ENCODE measurements at regions not wholly inside any gene's neighbourhood (a gene's known extent, or its start where the extent isn't known, plus 50 kb on each side); places are given as distances from the start of the nearest gene placed in this dataset.

DNA sequence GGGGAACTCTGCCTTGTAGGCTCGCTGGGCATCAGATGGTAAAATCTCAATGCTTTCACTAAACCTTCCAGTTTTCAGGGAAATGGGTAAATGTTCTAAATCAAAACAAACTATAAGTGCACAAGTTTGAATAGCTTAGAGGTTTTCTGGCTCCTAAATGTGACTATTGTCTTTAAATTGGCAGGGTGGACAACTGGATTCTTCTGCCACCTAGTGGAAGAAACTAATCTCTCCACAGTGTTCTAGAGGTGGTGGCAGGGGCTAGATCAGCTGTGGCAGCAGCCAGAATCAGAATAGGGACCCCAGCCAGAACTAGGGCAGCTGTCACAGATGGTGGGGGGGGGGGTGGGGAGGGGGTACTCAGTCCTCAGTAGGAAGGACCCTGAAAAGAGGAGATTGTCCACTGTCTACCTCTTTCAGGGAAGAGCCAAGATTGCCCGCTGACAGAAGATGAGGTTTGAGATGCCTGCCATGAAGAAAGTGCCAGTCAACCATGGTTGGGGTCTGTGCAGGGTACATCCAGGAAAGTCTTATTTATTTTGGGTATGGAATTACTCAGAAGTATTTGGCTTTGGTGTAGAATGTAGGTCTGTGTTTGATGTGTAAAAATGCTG, 201.4 kb downstream of the CCNG2 start:
- intact Hi-C loops (cut with micrococcal nuclease; ENCODE audit: unreplicated experiment) (loop anchor here (1.0 kb wide), 1 partner anchor 118 kb away; no protein-coding TSS in a partner anchor), in situ Hi-C loops (cut with HindIII; ENCODE audit: extremely low pct_ligation_motif_present, low pct_unique_long_range_greater_than_20kb) (loop anchor here (5.0 kb wide), 1 partner anchor 116 kb away; no protein-coding TSS in a partner anchor)
- Histone ChIP-seq H3K4me1 (ENCODE audit: insufficient read depth, low read length) (no peaks in the 10 kb centered on the region), H3K9ac (ENCODE audit: insufficient read depth, low read depth, low read length) (no peak overlapping the region), H3K79me2 (ENCODE audit: insufficient read depth, low read length) (no peaks in the 10 kb centered on the region), H3K27ac (ENCODE audit: extremely low read length, insufficient read depth, low read length) (no peak overlapping the region), H3K4me3 (replicated peaks in 1 of 3; ENCODE audit: insufficient read depth in 1 of 3, low read depth in 2 of 3, low read length in 3 of 3) (no peak overlapping the region), H3K9me3 (ENCODE audit: low read length) (no peaks in the 10 kb centered on the region), H3K27me3 (ENCODE audit: control insufficient read depth in 1 of 2, insufficient read depth in 2 of 2, low read length in 2 of 2) (peaks cover 0 to 5% of the 10 kb centered on the region in 2 experiments; a peak in 1 of 5 replicates), H4K20me1 (ENCODE audit: insufficient read depth, low read length) (no peaks in the 10 kb centered on the region), H2AFZ (ENCODE audit: low read length) (no peak overlapping the region), H3K4me2 (ENCODE audit: low read depth, low read length) (no peak overlapping the region), H3K36me3 (replicated peaks in 1 of 2; ENCODE audit: control insufficient read depth in 1 of 2, insufficient read depth in 2 of 2, low read length in 2 of 2) (no peaks in the 10 kb centered on the region)
- DNase-seq (ENCODE audit: low spot score) (peak; percentile 19), FAIRE-seq (peak; percentile 71), ATAC-seq (peak; percentile 81)
- peak; percentile 50 for TF ChIP-seq STAG1 (CRISPR knock-in tag; IDR thresholded peaks at IDR 0.05)
- peak; percentile 56; the same call in 1 of the 2 replicates for TF ChIP-seq SMC3 (IDR thresholded peaks at IDR 0.05; ENCODE audit: low read length)
- TF ChIP-seq, protein P1, sequence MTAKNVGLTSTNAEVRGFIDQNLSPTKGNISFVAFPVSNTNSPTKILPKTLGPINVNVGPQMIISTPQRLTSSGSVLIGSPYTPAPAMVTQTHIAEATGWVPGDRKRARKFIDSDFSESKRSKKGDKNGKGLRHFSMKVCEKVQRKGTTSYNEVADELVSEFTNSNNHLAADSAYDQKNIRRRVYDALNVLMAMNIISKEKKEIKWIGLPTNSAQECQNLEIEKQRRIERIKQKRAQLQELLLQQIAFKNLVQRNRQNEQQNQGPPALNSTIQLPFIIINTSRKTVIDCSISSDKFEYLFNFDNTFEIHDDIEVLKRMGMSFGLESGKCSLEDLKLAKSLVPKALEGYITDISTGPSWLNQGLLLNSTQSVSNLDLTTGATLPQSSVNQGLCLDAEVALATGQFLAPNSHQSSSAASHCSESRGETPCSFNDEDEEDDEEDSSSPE (CRISPR knock-in tag; IDR thresholded peaks at IDR 0.05), result no peak
- TF ChIP-seq, protein P2, sequence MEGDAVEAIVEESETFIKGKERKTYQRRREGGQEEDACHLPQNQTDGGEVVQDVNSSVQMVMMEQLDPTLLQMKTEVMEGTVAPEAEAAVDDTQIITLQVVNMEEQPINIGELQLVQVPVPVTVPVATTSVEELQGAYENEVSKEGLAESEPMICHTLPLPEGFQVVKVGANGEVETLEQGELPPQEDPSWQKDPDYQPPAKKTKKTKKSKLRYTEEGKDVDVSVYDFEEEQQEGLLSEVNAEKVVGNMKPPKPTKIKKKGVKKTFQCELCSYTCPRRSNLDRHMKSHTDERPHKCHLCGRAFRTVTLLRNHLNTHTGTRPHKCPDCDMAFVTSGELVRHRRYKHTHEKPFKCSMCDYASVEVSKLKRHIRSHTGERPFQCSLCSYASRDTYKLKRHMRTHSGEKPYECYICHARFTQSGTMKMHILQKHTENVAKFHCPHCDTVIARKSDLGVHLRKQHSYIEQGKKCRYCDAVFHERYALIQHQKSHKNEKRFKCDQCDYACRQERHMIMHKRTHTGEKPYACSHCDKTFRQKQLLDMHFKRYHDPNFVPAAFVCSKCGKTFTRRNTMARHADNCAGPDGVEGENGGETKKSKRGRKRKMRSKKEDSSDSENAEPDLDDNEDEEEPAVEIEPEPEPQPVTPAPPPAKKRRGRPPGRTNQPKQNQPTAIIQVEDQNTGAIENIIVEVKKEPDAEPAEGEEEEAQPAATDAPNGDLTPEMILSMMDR (CRISPR knock-in tag; IDR thresholded peaks at IDR 0.05), result peak; percentile 70
- no peak for TF ChIP-seq KMT2B (CRISPR knock-in tag; IDR thresholded peaks at IDR 0.05)
- TF ChIP-seq RFX1 (IDR thresholded peaks at IDR 0.05), result no peak
- no TSS peak for BruUV-seq (replicated peaks)
- WGBS (ENCODE audit: low lambda C conversion rate), result 76% methylated on average over 2 of the region's 2 CpGs
- POLR2A ChIA-PET, result no interaction called here
- CTCF ChIA-PET (ENCODE audit: low intra/inter-chr PET ratio, low total read pairs), result interaction anchor here (2.6 kb wide), 1 partner anchor 118 kb away, joined by 14 read pairs; no protein-coding TSS in a partner anchor

Measured in HepG2 (cell line).